Suprapubic skin (tissue), 4 donors: ENCODE measurements at regions not wholly inside any gene's neighbourhood (a gene's known extent, or its start where the extent isn't known, plus 50 kb on each side); places are given as distances from the start of the nearest gene placed in this dataset.

ENCODE experiments used
- EP300 ChIP-seq: sonication (generic); formaldehyde crosslinking; IDR thresholded peaks from one replicate; pipeline ENCODE4 v1.6.1; 2017; ENCODE audit warnings: antibody characterized with exemption
- POLR2A ChIP-seq, 2 donors: fragments of 450-650 bp; IDR thresholded peaks; one replicate each; pipeline ENCODE4 v1.6.1; 2017; ENCODE audit warnings: antibody characterized with exemption in 2 of 2, mild to moderate bottlenecking in 2 of 2, moderate library complexity in 2 of 2
- POLR2AphosphoS5 ChIP-seq, 3 donors: sonication (generic); formaldehyde crosslinking; IDR thresholded peaks; one replicate each; pipeline ENCODE4 v1.6.1; 2017; ENCODE audit warnings: antibody characterized with exemption in 3 of 3

DNA sequence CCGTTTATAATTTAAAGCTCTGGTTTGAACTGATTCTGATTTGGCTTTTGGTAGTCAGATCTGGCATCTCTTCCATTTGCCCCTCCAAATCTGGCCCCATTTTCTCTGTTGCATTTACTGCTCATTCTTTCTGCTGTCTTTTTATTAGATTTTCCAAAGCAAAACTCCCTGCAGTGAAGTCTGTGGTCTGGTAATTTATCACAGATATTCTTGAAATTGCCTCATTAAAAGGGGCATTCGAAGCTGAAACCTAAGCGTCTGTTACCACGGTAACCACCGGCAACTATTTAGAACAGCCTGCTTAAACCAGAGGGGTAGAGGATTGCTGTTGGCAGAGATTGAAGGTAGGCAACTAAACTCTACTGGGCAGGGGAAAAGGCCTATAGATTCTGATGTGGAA, 111.5 kb upstream of the UPP2 start:
- TF ChIP-seq EP300 (no peak), POLR2A (IDR thresholded peaks at IDR 0.05) (no peak), POLR2AphosphoS5 (IDR thresholded peaks at IDR 0.05) (no peak)
